Gastroesophageal sphincter (tissue), 4 donors: ENCODE measurements at regions not wholly inside any gene's neighbourhood (a gene's known extent, or its start where the extent isn't known, plus 50 kb on each side); places are given as distances from the start of the nearest gene placed in this dataset.

Experiments
- ATAC-seq: fragments of 150-250 bp; one replicate; pipeline ENCODE4 v1.9.1; 2016; ENCODE audit warnings: mild to moderate bottlenecking, moderate library complexity
- H3K27ac ChIP-seq, 4 donors: fragments of 200-600 bp; sonication (generic) in 3 of 4; 1 replicate in 3 of 4; 2 replicates in 1 of 4; pipeline ENCODE4 v1.5.1; 2016 to 2019
- H3K27me3 ChIP-seq: fragments of 200-600 bp; sonication (generic); one replicate; pipeline ENCODE4 v1.5.1; 2019
- H3K36me3 ChIP-seq, 2 donors: fragments of 200-600 bp; sonication (generic); one replicate each; pipeline ENCODE4 v1.5.1; 2019; ENCODE audit warnings: control low read depth in 1 of 2
- H3K4me1 ChIP-seq, 3 donors: fragments of 200-600 bp; sonication (generic); 1 replicate in 2 of 3; 2 replicates in 1 of 3; pipeline ENCODE4 v1.5.1; 2016 to 2019; ENCODE audit warnings: control low read depth in 2 of 3
- H3K4me3 ChIP-seq, 2 donors: fragments of 200-600 bp; sonication (generic); one replicate each; pipeline ENCODE4 v1.5.1; 2019; ENCODE audit warnings: mild to moderate bottlenecking in 1 of 2, moderate library complexity in 1 of 2
- H3K9me3 ChIP-seq, 3 donors: fragments of 200-600 bp; sonication (generic); one replicate each; pipeline ENCODE4 v1.5.1; 2017 to 2019; ENCODE audit warnings: control low read depth in 2 of 3
- EP300 ChIP-seq: sonication (generic); formaldehyde crosslinking; IDR thresholded peaks from one replicate; pipeline ENCODE4 v1.6.1; 2017; ENCODE audit warnings: antibody characterized with exemption, mild to moderate bottlenecking
- POLR2A ChIP-seq, 2 donors: fragments of 450-650 bp; IDR thresholded peaks; one replicate each; pipeline ENCODE4 v1.6.1; 2017; ENCODE audit warnings: antibody characterized with exemption in 2 of 2, mild to moderate bottlenecking in 2 of 2, moderate library complexity in 1 of 2
- POLR2AphosphoS5 ChIP-seq: sonication (generic); formaldehyde crosslinking; IDR thresholded peaks from one replicate; pipeline ENCODE4 v1.6.1; 2017; ENCODE audit warnings: antibody characterized with exemption
- WGBS, 2 donors: methylation state at CpG; one replicate each; pipeline ENCODE4 v1.1.5; 2018; ENCODE audit warnings: low coverage in 1 of 2; 5-methylcytosine and 5-hydroxymethylcytosine counted together
- TF ChIP-seq, protein P1 (sequence below), 4 experiments: fragments of 200-600 bp in 2 of 4; fragments of 450-650 bp in 2 of 4; sonication (generic) in 1 of 4; IDR thresholded peaks; one replicate each; pipeline ENCODE4 v1.5.1; 2017 to 2019; ENCODE audit warnings: antibody characterized with exemption in 4 of 4, mild to moderate bottlenecking in 2 of 4, moderate library complexity in 2 of 4

DNA sequence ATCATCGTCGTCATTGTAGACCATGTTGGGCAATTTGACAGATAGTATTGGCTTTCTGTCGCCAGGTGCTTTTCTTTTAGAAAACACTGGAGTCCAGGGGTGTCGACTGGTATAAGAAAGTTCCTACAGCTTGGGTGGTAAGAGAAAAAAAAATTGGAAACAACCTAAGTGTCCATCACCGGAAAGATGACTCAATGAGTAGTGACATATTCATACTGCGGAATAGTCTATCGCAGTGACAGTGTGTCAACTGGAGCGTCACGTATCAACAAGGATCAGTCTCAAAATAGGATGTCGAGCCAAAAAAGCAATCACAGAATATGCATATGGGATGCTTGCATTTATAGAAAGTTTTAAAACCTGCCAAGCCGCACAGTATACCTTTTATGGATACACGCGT, 157.6 kb downstream of the MN1 start:
- Histone ChIP-seq H3K36me3 (no peaks in the 10 kb centered on the region), H3K27ac (no peak overlapping the region), H3K4me1 (peaks cover 0 to 34% (median 0%) of the 10 kb centered on the region in 3 donors), H3K9me3 (no peaks in the 10 kb centered on the region), H3K27me3 (no peaks in the 10 kb centered on the region), H3K4me3 (no peak overlapping the region)
- ATAC-seq = no peak
- WGBS, 2 donors = 94 to 97% methylated on average over 9 to 12 of the region's 13 CpGs
- TF ChIP-seq POLR2A (IDR thresholded peaks at IDR 0.05) = no peak
- no peak for TF ChIP-seq EP300
- TF ChIP-seq POLR2AphosphoS5 = no peak
- TF ChIP-seq, protein P1, sequence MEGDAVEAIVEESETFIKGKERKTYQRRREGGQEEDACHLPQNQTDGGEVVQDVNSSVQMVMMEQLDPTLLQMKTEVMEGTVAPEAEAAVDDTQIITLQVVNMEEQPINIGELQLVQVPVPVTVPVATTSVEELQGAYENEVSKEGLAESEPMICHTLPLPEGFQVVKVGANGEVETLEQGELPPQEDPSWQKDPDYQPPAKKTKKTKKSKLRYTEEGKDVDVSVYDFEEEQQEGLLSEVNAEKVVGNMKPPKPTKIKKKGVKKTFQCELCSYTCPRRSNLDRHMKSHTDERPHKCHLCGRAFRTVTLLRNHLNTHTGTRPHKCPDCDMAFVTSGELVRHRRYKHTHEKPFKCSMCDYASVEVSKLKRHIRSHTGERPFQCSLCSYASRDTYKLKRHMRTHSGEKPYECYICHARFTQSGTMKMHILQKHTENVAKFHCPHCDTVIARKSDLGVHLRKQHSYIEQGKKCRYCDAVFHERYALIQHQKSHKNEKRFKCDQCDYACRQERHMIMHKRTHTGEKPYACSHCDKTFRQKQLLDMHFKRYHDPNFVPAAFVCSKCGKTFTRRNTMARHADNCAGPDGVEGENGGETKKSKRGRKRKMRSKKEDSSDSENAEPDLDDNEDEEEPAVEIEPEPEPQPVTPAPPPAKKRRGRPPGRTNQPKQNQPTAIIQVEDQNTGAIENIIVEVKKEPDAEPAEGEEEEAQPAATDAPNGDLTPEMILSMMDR (IDR thresholded peaks at IDR 0.05) = no peak

DNA sequence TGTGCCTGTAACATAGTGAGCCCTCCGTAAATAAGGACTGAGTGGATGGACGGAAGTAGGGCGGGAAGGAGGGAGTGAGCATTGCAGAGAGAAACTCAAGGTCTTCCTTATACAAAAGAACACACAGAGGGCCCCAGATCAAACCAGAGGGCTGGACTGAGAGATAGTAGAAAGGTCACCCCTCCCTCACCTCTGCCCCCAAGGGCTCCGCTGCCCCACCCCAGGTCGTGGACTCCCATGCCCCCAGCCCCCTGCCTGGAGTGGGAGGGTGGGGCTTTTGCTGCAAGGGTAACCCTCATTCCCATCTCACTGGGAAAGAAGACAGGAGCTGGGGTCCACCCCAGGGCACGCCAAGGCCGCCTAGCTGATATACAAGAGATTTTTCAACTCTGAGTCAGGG, 157.0 kb downstream of the MN1 start:
- TF ChIP-seq EP300 (no peak), POLR2A (IDR thresholded peaks at IDR 0.05) (no peak), POLR2AphosphoS5 (no peak)
- TF ChIP-seq, protein P1 (IDR thresholded peaks at IDR 0.05) = no peak
- no peak for ATAC-seq
- Histone ChIP-seq H3K4me1 (peaks cover 0 to 27% (median 0%) of the 10 kb centered on the region in 3 donors), H3K4me3 (no peak overlapping the region), H3K27ac (no peak overlapping the region), H3K27me3 (no peaks in the 10 kb centered on the region), H3K36me3 (no peaks in the 10 kb centered on the region), H3K9me3 (no peaks in the 10 kb centered on the region)
- WGBS, 2 donors = 59% methylated on average over 3 of the region's 7 CpGs; no CpG with 5 or more reads in 1 of the 2 donors

DNA sequence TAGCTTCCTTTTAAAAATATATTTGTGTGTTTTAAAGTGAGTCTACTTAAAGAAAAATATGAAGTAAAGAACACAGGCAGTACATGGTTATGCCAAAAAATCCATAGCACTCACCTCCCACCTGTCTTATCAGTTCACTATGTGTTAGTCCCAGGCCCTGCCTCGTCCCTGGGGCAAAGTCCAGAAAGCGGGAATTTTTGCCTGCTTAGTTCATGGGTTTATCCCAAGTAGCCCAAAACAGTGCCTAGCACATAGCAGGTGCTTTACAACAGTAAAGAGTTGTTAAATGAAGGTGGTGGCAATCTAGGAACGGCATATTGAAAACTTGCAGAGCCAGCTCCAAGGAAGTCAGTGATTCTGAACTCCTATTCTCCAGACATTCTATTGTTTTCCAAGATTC, 154.0 kb downstream of the MN1 start:
- no peaks in the 10 kb centered on the region for H3K9me3 ChIP-seq
- no peaks in the 10 kb centered on the region for H3K27me3 ChIP-seq
- no peaks in the 10 kb centered on the region for H3K36me3 ChIP-seq
- TF ChIP-seq EP300 = no peak
- TF ChIP-seq POLR2A (IDR thresholded peaks at IDR 0.05) = no peak
- TF ChIP-seq POLR2AphosphoS5 = no peak
- TF ChIP-seq, protein P1 (IDR thresholded peaks at IDR 0.05) = no peak
- H3K4me3 ChIP-seq = no peak overlapping the region
- ATAC-seq = no peak
- WGBS, 2 donors = 88 to 89% methylated on average over 2 to 3 of the region's 3 CpGs
- no peak overlapping the region for H3K27ac ChIP-seq
- peaks cover 3 to 19% (median 7%) of the 10 kb centered on the region in 3 donors for H3K4me1 ChIP-seq

- WGBS, 2 donors = 80 to 90% methylated on average over 3 of the region's 3 CpGs
- TF ChIP-seq POLR2A (IDR thresholded peaks at IDR 0.05) (no peak), POLR2AphosphoS5 (no peak)
- TF ChIP-seq, protein P1 (IDR thresholded peaks at IDR 0.05) = no peak
- Histone ChIP-seq H3K27me3 (no peaks in the 10 kb centered on the region), H3K36me3 (no peaks in the 10 kb centered on the region), H3K4me1 (peaks cover 3 to 19% (median 7%) of the 10 kb centered on the region in 3 donors), H3K27ac (no peak overlapping the region), H3K4me3 (no peak overlapping the region), H3K9me3 (no peaks in the 10 kb centered on the region)
- no peak for ATAC-seq
These were observed 153.5 kb downstream of the MN1 start for GRCh38 chr22:27648074-27648473.

DNA sequence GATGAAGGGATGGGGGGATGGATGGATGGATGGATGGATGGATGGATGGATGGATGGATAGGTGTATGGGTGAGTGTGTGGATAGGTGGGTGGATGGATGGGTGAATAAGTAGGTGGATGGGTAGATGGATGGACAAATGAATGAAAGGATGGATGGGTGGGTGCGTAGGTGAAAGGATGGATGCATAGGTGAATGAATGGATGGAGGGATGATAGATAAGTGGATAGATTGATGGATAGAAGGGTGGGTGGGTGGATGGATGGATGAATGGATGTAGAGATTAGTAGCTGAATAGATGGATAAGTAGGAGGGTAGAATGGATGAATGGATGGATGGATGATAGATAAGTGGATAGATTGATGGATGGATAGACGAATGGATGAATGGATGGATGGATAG, 152.7 kb downstream of the MN1 start:
- ATAC-seq = no peak
- WGBS, 2 donors = 95 to 96% methylated on average over 2 of the region's 2 CpGs
- TF ChIP-seq, protein P1 (IDR thresholded peaks at IDR 0.05) = no peak
- TF ChIP-seq EP300 = no peak
- no peak for TF ChIP-seq POLR2A (IDR thresholded peaks at IDR 0.05)
- no peak for TF ChIP-seq POLR2AphosphoS5
- H3K4me1 ChIP-seq = peaks cover 3 to 19% (median 7%) of the 10 kb centered on the region in 3 donors
- no peak overlapping the region for H3K27ac ChIP-seq
- no peak overlapping the region for H3K4me3 ChIP-seq
- H3K9me3 ChIP-seq = no peaks in the 10 kb centered on the region
- H3K36me3 ChIP-seq = no peaks in the 10 kb centered on the region
- no peaks in the 10 kb centered on the region for H3K27me3 ChIP-seq
